NT2/D1 (cell line): ENCODE measurements at regions not wholly inside any gene's neighbourhood (a gene's known extent, or its start where the extent isn't known, plus 50 kb on each side); places are given as distances from the start of the nearest gene placed in this dataset.

Source experiments
- DNase-seq: peaks from one replicate; pipeline ENCODE4 v3.0.0-alpha.2; 2011; ENCODE audit warnings: low read depth, low spot score
- H3K27me3 ChIP-seq: 2 replicates; pipeline ENCODE4 v1.6.0; 2011; ENCODE audit warnings: mild to moderate bottlenecking; ENCODE audit not compliant: insufficient read length, insufficient read depth
- H3K36me3 ChIP-seq: 2 replicates; pipeline ENCODE4 v1.6.1; 2011; ENCODE audit warnings: mild to moderate bottlenecking, low read length, mixed read lengths; ENCODE audit not compliant: insufficient read depth, insufficient read length
- H3K4me1 ChIP-seq: 2 replicates; pipeline ENCODE4 v1.5.1; 2011; ENCODE audit not compliant: insufficient read depth, insufficient read length
- H3K4me3 ChIP-seq: 2 replicates; pipeline ENCODE4 v1.5.1; 2011; ENCODE audit warnings: low read depth; ENCODE audit not compliant: insufficient read length
- H3K9ac ChIP-seq: 2 replicates; pipeline ENCODE4 v1.6.0; 2011; ENCODE audit warnings: low read depth; ENCODE audit not compliant: insufficient read length
- H3K9me3 ChIP-seq: 2 replicates; pipeline ENCODE4 v1.5.1; 2011; ENCODE audit warnings: mild to moderate bottlenecking, low read length; ENCODE audit not compliant: insufficient read depth
- SUZ12 ChIP-seq: IDR thresholded peaks from 2 replicates; pipeline ENCODE4 v1.6.1; 2011; ENCODE audit not compliant: insufficient read length, insufficient read depth; ENCODE audit errors: extremely low read depth
- YY1 ChIP-seq: IDR thresholded peaks from 2 replicates; pipeline ENCODE4 v1.6.1; 2011; ENCODE audit not compliant: insufficient read length, insufficient read depth
- ZNF274 ChIP-seq: IDR thresholded peaks from 2 replicates; pipeline ENCODE4 v1.6.1; 2011; ENCODE audit warnings: mild to moderate bottlenecking, low read depth, low read length

DNA sequence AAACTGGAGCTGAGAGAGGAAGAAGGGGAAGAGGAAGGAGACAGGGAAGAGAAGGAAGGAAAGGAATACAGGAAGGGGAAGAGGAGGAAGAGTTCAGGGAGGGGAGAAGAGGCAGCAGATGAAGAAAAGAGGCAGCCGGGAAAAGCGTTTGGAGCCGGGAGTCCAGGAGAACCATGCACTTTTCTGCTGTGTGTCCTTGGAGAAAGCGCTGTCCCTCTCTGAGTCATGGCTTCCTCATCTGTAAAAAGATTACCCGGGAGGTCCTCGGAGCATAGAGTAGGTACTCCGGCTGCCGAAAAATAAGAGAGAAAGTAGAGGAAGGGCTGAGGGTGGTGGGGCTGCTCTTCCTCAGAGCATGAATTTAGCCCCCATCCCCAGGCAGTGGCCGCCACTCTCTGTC lies 226.9 kb downstream of the MN1 start:
- H3K9me3 ChIP-seq = no peaks in the 10 kb centered on the region
- no peak for DNase-seq
- no peak overlapping the region for H3K4me3 ChIP-seq
- no peaks in the 10 kb centered on the region for H3K27me3 ChIP-seq
- H3K36me3 ChIP-seq = no peaks in the 10 kb centered on the region
- peaks cover 3% of the 10 kb centered on the region for H3K4me1 ChIP-seq
- H3K9ac ChIP-seq = no peak overlapping the region
- TF ChIP-seq YY1 (no peak), ZNF274 (no peak), SUZ12 (no peak)

GRCh38 chr22:27575348-27575747 lies 226.2 kb downstream of the MN1 start:
- H3K9me3 ChIP-seq = no peaks in the 10 kb centered on the region
- no peak for TF ChIP-seq ZNF274
- TF ChIP-seq YY1 = no peak
- no peak for TF ChIP-seq SUZ12
- H3K9ac ChIP-seq = no peak overlapping the region
- DNase-seq = no peak
- H3K36me3 ChIP-seq = no peaks in the 10 kb centered on the region
- no peak overlapping the region for H3K4me3 ChIP-seq
- H3K4me1 ChIP-seq = peaks cover 3% of the 10 kb centered on the region
- H3K27me3 ChIP-seq = no peaks in the 10 kb centered on the region

- H3K4me1 ChIP-seq = peaks cover 3% of the 10 kb centered on the region
- no peak for DNase-seq
- H3K9ac ChIP-seq = no peak overlapping the region
- H3K9me3 ChIP-seq = no peaks in the 10 kb centered on the region
- TF ChIP-seq ZNF274 (no peak), SUZ12 (no peak), YY1 (no peak)
- no peak overlapping the region for H3K4me3 ChIP-seq
- H3K36me3 ChIP-seq = no peaks in the 10 kb centered on the region
- no peaks in the 10 kb centered on the region for H3K27me3 ChIP-seq
Measured at GRCh38 chr22:27576413-27576812, 225.1 kb downstream of the MN1 start.

- Histone ChIP-seq H3K27me3 (no peaks in the 10 kb centered on the region), H3K9ac (no peak overlapping the region), H3K9me3 (no peaks in the 10 kb centered on the region), H3K36me3 (no peaks in the 10 kb centered on the region), H3K4me3 (no peak overlapping the region), H3K4me1 (peaks cover 3% of the 10 kb centered on the region)
- TF ChIP-seq SUZ12 (no peak), ZNF274 (no peak), YY1 (no peak)
- DNase-seq = no peak
Measured at GRCh38 chr22:27576815-27577573, 224.6 kb downstream of the MN1 start.

GRCh38 chr22:27577574-27577969 lies 224.0 kb downstream of the MN1 start:
- Histone ChIP-seq H3K4me1 (peaks cover 3% of the 10 kb centered on the region), H3K36me3 (no peaks in the 10 kb centered on the region), H3K9ac (no peak overlapping the region), H3K4me3 (no peak overlapping the region), H3K9me3 (no peaks in the 10 kb centered on the region), H3K27me3 (no peaks in the 10 kb centered on the region)
- no peak for TF ChIP-seq SUZ12
- TF ChIP-seq YY1 = no peak
- TF ChIP-seq ZNF274 = no peak
- no peak for DNase-seq

GRCh38 chr22:27578937-27579617 lies 222.5 kb downstream of the MN1 start:
- DNase-seq = no peak
- H3K36me3 ChIP-seq = no peaks in the 10 kb centered on the region
- no peak overlapping the region for H3K4me3 ChIP-seq
- H3K4me1 ChIP-seq = peaks cover 3% of the 10 kb centered on the region
- no peak overlapping the region for H3K9ac ChIP-seq
- H3K27me3 ChIP-seq = no peaks in the 10 kb centered on the region
- no peaks in the 10 kb centered on the region for H3K9me3 ChIP-seq
- TF ChIP-seq YY1 = no peak
- no peak for TF ChIP-seq SUZ12
- no peak for TF ChIP-seq ZNF274

DNA sequence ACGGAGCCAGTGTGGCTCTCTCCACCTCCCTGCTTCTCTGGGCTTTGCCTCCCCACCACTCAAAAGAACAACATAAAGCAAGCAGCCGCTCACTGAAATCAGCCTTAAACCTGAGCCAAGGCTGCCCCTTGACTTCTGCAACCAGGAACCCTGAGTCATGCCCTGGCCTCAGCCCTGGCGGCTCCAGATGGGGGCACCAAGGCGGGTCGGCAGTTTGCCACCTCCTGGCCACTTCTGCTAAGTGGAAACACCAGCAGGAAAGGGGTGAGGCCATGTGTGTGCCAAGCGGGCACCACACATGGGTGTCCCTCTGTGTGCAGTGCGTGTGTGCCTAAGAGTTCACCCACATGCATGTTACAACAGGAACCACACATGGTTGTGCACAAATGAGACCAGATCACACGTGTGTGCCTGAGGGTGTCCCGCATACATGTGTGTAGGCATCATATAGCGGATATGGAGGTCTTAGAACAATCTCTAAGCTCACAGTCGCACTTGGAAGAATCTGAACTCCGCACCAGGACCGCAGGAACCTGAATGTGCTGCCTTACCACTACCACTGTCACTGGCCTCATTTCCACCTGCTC lies 221.2 kb downstream of the MN1 start:
- H3K27me3 ChIP-seq = no peaks in the 10 kb centered on the region
- TF ChIP-seq ZNF274 (no peak), YY1 (no peak), SUZ12 (no peak)

More for the DNA sequence above, 221.2 kb downstream of the MN1 start:
- no peak for DNase-seq
- Histone ChIP-seq H3K9me3 (no peaks in the 10 kb centered on the region), H3K4me3 (no peak overlapping the region), H3K36me3 (no peaks in the 10 kb centered on the region), H3K9ac (no peak overlapping the region), H3K4me1 (peaks cover 3% of the 10 kb centered on the region)
